ENCODE measurements at regions not wholly inside any gene's neighbourhood (a gene's known extent, or its start where the extent isn't known, plus 50 kb on each side); places are given as distances from the start of the nearest gene placed in this dataset.

- Histone ChIP-seq H2AFZ (ENCODE audit: low read depth, low read length) (no peak overlapping the region), H3K79me2 (ENCODE audit: control insufficient read depth, insufficient read depth, low read length) (no peaks in the 10 kb centered on the region), H3K9ac (replicated peaks; ENCODE audit: extremely low read depth, insufficient read depth, low read length) (no peak overlapping the region), H3K27me3 (ENCODE audit: control insufficient read depth in 2 of 2, insufficient read depth in 2 of 2, low read length in 2 of 2) (no peaks in the 10 kb centered on the region), H3K4me2 (ENCODE audit: insufficient read depth, low read length) (no peak overlapping the region), H3K27ac (ENCODE audit: insufficient read depth, low read depth, low read length) (no peak overlapping the region), H3K36me3 (ENCODE audit: control insufficient read depth in 2 of 2, extremely low read depth in 1 of 2, insufficient read depth in 2 of 2, low read length in 2 of 2) (no peaks in the 10 kb centered on the region), H3K4me1 (ENCODE audit: control insufficient read depth, extremely low read depth, insufficient read depth, low read length) (no peaks in the 10 kb centered on the region), H3K4me3 (replicated peaks in 1 of 3; ENCODE audit: insufficient read depth in 1 of 3, low read depth in 1 of 3, low read length in 3 of 3) (no peak overlapping the region), H3K9me3 (replicated peaks; ENCODE audit: control insufficient read depth, insufficient read depth, low read length) (no peaks in the 10 kb centered on the region), H4K20me1 (replicated peaks; ENCODE audit: control insufficient read depth, extremely low read depth, insufficient read depth, low read length) (no peaks in the 10 kb centered on the region), H3K9me1 (replicated peaks; ENCODE audit: control insufficient read depth, extremely low read depth, insufficient read depth, low read length) (no peaks in the 10 kb centered on the region)
- DNase-seq (ENCODE audit: low read depth, low spot score) (no peak), FAIRE-seq (no peak)
- no TSS peak for BruUV-seq (replicated peaks)
- ChIA-PET CTCF (no interaction called here), POLR2A (no interaction called here)
- intact Hi-C loops (cut with micrococcal nuclease): no loop called here
- TF ChIP-seq POLR2AphosphoS5 (IDR thresholded peaks at IDR 0.05; ENCODE audit: insufficient read depth, low read depth, low read length) (no peak), POLR2A (IDR thresholded peaks at IDR 0.05; ENCODE audit: low read depth, low read length) (no peak), MAX (IDR thresholded peaks at IDR 0.05; ENCODE audit: insufficient read depth, insufficient read length) (no peak), MYC (IDR thresholded peaks at IDR 0.05; ENCODE audit: low read depth, low read length) (no peak), EZH2 (IDR thresholded peaks at IDR 0.05; ENCODE audit: borderline replicate concordance, low read depth, low read length, severe bottlenecking) (no peak), GATA2 (IDR thresholded peaks at IDR 0.05; ENCODE audit: insufficient read depth, insufficient read length, low read depth, low read length) (no peak), JUN (IDR thresholded peaks at IDR 0.05; ENCODE audit: borderline replicate concordance, insufficient read depth, insufficient read length, low read depth) (no peak), CTCF (IDR thresholded peaks at IDR 0.05; ENCODE audit: extremely low read depth in 1 of 2, insufficient read depth in 1 of 2, low read depth in 1 of 2, low read length in 2 of 2) (no peak), FOS (IDR thresholded peaks at IDR 0.05; ENCODE audit: borderline replicate concordance, insufficient read depth, low read length) (no peak)
- dilution Hi-C loops (cut with MboI; ENCODE audit: extremely low pct_ligation_motif_present, low sequenced_read_pairs): no loop called here
Measured at GRCh38 chrX:116378961-116379360, 57.4 kb upstream of the SLC6A14 start.

Measured in endothelial cell of umbilical vein (primary cell).